Skeletal muscle tissue (tissue), 3 donors: ENCODE measurements at regions not wholly inside any gene's neighbourhood (a gene's known extent, or its start where the extent isn't known, plus 50 kb on each side); places are given as distances from the start of the nearest gene placed in this dataset.
A peak's percentile ranks its signal among the peaks of the same experiment; 100 is the strongest.
"Not testable (repeated sequence)": the region's sequence is repeated elsewhere in the genome, so short reads cannot be mapped to it uniquely, and the experiment has no call there.

Source experiments
- H3K27ac ChIP-seq: one replicate; pipeline ENCODE4 v1.7.0; 2013; ENCODE audit warnings: mild to moderate bottlenecking, low read depth, low read length, inconsistent platforms
- H3K27me3 ChIP-seq, 3 donors: one replicate each; pipeline ENCODE4 v1.7.0; 2013; ENCODE audit warnings: low read length in 3 of 3; ENCODE audit not compliant: control insufficient read depth in 3 of 3, insufficient read depth in 3 of 3
- H3K36me3 ChIP-seq, 3 donors: one replicate each; pipeline ENCODE4 v1.7.0; 2013; ENCODE audit warnings: low read length in 3 of 3; ENCODE audit not compliant: control insufficient read depth in 3 of 3, insufficient read depth in 3 of 3
- H3K4me1 ChIP-seq, 3 donors: one replicate each; pipeline ENCODE4 v1.7.0; 2013; ENCODE audit warnings: low read length in 3 of 3, mild to moderate bottlenecking in 3 of 3; ENCODE audit not compliant: control insufficient read depth in 3 of 3, insufficient read depth in 3 of 3
- H3K4me3 ChIP-seq, 3 donors: one replicate each; pipeline ENCODE4 v1.7.0; 2013; ENCODE audit warnings: low read length in 3 of 3
- H3K9ac ChIP-seq, 3 donors: one replicate each; pipeline ENCODE4 v1.7.0; 2013; ENCODE audit warnings: low read length in 3 of 3, mild to moderate bottlenecking in 3 of 3, moderate library complexity in 2 of 3, low read depth in 1 of 3
- H3K9me3 ChIP-seq, 3 donors: one replicate each; pipeline ENCODE4 v1.7.0; 2013; ENCODE audit warnings: low read length in 3 of 3; ENCODE audit not compliant: control insufficient read depth in 3 of 3
- donor health status: Osteomylitis.

GRCh38 chr12:89156340-89156739 lies 196.0 kb downstream of the DUSP6 start:
- H3K4me3 ChIP-seq: no peak overlapping the region
- no peaks in the 10 kb centered on the region for H3K9me3 ChIP-seq
- no peaks in the 10 kb centered on the region for H3K36me3 ChIP-seq
- H3K27me3 ChIP-seq: no peaks in the 10 kb centered on the region
- no peak overlapping the region for H3K9ac ChIP-seq
- H3K4me1 ChIP-seq: no peaks in the 10 kb centered on the region
- H3K27ac ChIP-seq: no peak overlapping the region

GRCh38 chr12:89155826-89156225 lies 196.5 kb downstream of the DUSP6 start:
- Histone ChIP-seq H3K27ac (no peak overlapping the region), H3K4me1 (no peaks in the 10 kb centered on the region), H3K27me3 (no peaks in the 10 kb centered on the region)

GRCh38 chr12:89154743-89155499 lies 197.4 kb downstream of the DUSP6 start:
- H3K9ac ChIP-seq: no peak overlapping the region
- no peak overlapping the region for H3K4me3 ChIP-seq
- H3K27ac ChIP-seq: no peak overlapping the region
- H3K9me3 ChIP-seq: no peaks in the 10 kb centered on the region
- H3K27me3 ChIP-seq: no peaks in the 10 kb centered on the region
- no peaks in the 10 kb centered on the region for H3K36me3 ChIP-seq
- no peaks in the 10 kb centered on the region for H3K4me1 ChIP-seq

More at GRCh38 chr12:89155826-89156225, 196.5 kb downstream of the DUSP6 start:
- no peaks in the 10 kb centered on the region for H3K9me3 ChIP-seq
- H3K36me3 ChIP-seq: no peaks in the 10 kb centered on the region
- H3K9ac ChIP-seq: no peak overlapping the region
- H3K4me3 ChIP-seq: no peak overlapping the region

DNA sequence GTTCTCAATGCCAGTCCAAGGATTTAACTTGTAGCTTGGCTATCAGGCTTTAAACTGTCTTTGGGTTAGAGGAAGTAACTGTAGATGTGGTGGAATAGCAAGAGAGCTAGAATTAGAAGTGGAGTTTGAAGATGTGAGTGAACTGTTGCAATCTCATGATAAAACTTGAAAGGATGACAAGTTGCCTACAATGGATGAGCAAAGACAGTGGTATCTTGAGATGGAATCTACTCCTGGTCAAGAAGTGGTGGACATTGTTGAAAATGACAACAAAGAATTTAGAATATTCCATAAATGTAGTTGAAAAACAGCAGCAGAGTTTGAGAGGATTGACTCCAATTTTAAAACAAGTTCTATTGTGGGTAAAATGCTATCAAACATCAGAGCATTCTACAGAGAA lies 199.0 kb downstream of the DUSP6 start:
- Histone ChIP-seq H3K27ac (no peak overlapping the region), H3K36me3 (no peaks in the 10 kb centered on the region), H3K9ac (no peak overlapping the region), H3K4me1 (no peaks in the 10 kb centered on the region), H3K27me3 (no peaks in the 10 kb centered on the region), H3K4me3 (no peak overlapping the region), H3K9me3 (no peaks in the 10 kb centered on the region)

DNA sequence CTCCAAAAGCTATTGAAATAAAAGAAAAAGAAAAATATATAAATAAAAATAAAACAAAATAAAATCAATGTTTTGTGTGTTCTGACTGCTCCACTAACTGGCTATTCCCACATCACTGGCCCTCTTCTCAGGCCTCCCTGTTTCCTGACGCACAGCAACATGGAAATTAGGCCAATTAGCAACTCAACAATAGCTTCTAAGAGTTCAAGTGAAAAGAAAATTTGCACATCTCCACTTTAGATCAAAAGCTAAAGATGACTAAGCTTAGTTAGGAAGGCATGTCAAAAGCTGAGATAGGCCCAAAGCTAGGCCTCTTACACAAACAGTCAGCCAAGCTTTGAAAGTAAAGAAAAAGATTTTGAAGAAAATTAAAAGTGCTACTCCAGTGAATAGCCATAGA lies 200.8 kb downstream of the DUSP6 start:
- H3K4me3 ChIP-seq: no peak overlapping the region
- H3K9me3 ChIP-seq: no peaks in the 10 kb centered on the region
- no peak overlapping the region for H3K27ac ChIP-seq
- no peaks in the 10 kb centered on the region for H3K36me3 ChIP-seq
- H3K27me3 ChIP-seq: no peaks in the 10 kb centered on the region
- H3K4me1 ChIP-seq: no peaks in the 10 kb centered on the region
- no peak overlapping the region for H3K9ac ChIP-seq

DNA sequence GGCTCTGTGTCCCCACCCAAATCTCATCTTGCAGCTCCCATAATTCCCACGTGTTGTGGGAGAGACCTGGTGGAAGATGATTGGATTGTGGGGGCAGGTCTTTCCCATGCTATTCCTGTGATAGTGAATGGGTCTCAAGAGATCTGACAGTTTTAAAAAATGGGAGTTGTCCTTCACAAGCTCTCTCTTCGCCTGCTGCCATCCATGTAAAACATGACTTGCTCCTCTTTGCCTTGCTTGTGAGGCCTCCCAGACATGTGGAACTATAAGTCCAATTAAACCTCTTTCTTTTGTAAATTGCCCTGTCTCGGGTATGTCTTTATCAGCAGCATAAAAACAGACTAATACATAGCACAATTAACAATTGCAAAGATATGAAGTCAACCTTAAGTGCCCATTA lies 201.5 kb downstream of the DUSP6 start:
- H3K9me3 ChIP-seq, H3K9ac ChIP-seq, H3K27ac ChIP-seq, H3K4me3 ChIP-seq, H3K36me3 ChIP-seq, H3K27me3 ChIP-seq, H3K4me1 ChIP-seq: not testable (repeated sequence)

DNA sequence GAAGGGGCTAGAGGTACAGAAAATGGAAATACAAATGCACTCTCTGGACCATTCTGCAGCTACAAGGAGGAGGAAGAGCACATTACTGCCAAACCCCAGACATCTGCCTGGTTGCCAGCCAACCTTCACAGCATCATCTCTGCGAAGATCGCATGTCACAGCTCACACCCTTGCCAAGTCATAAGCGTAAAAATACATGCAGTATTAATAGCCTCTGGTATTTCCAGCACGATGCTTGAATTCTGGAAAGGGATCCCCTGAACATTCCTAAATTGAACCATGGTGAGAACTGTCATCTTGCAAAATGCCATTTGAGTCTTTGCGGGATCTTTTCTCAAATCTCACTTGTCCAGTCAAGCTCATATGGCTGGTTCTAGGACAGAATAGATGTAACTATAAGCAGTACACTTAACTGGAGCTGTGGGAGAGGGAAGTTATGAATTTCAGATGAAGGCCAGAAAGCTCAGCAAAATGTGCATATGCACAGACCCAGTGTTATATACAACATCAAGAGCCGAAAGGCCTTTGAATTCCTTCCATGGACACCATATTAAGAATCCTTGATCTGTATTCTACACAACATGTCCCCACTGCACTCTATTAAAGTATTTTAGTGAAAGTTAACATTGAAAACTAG lies 211.6 kb downstream of the DUSP6 start:
- Histone ChIP-seq H3K27me3 (no peaks in the 10 kb centered on the region), H3K9me3 (no peaks in the 10 kb centered on the region), H3K9ac (no peak overlapping the region), H3K36me3 (no peaks in the 10 kb centered on the region), H3K27ac (peak overlapping the region; percentile 56), H3K4me1 (peaks cover 0 to 15% (median 0%) of the 10 kb centered on the region in 3 donors), H3K4me3 (no peak overlapping the region)

DNA sequence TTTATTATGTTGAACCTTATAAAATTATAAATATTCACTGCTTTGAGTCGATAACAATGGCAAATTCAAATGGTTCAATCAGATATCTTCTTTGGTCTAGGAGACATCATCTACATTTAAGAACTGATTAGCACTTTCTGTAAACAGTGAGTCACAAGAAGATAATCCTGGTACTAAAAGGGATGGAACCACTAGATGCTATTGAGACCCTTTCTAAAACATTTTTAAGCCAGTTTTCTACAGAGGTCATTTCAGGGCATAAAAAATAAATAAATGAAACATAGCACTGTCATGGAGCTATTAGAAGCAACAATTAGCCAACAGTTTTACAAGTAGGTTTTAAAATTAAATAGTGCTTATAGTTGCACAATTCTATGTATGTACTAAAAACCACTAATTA lies 212.2 kb downstream of the DUSP6 start:
- no peak overlapping the region for H3K27ac ChIP-seq
- peaks cover 0 to 15% (median 0%) of the 10 kb centered on the region in 3 donors for H3K4me1 ChIP-seq
- H3K9ac ChIP-seq: no peak overlapping the region
- H3K27me3 ChIP-seq: no peaks in the 10 kb centered on the region
- no peak overlapping the region for H3K4me3 ChIP-seq
- H3K36me3 ChIP-seq: no peaks in the 10 kb centered on the region
- no peaks in the 10 kb centered on the region for H3K9me3 ChIP-seq

GRCh38 chr12:89139390-89139789 lies 212.9 kb downstream of the DUSP6 start:
- Histone ChIP-seq H3K36me3 (no peaks in the 10 kb centered on the region), H3K4me3 (no peak overlapping the region), H3K27ac (no peak overlapping the region), H3K27me3 (no peaks in the 10 kb centered on the region), H3K4me1 (peaks cover 0 to 15% (median 0%) of the 10 kb centered on the region in 3 donors), H3K9me3 (no peaks in the 10 kb centered on the region), H3K9ac (no peak overlapping the region)

DNA sequence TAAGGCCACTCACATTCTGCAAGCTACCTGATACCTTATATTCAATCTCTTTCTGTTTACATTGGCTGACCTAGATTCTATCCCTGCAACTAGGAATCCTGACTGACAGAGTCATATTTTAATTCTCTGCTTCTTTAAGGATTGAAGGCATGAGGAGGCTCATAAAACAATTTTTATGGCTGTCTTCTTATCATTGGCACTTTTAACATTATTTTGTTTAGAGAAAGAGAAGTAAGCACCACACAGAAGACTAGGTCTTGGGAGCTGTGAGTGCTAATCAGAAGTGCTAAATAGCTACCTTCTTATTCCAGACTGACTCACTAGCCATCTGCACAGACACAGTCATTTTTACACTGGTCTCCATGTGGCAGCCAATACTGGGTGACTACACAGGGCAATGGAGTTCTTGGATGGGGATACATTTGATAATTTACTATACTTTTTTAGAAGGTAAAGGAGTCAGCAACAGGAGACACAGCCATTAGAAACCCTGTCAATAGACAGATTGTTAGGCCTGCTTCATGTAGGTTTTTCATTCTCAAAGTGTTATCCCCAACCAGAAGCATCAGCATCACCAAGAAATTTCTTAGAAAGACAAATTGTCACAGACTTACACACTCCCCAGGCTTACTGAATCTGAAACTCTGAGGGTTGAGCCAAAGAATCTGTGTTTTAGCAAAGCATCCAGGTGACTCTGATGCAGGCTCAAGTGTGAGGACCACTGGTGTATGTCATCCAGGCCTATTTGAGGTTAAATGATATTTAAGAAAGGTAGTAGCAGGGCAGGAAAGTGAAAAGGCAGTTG lies 214.1 kb downstream of the DUSP6 start:
- Histone ChIP-seq H3K27ac (no peak overlapping the region), H3K9me3 (no peaks in the 10 kb centered on the region), H3K36me3 (no peaks in the 10 kb centered on the region), H3K27me3 (no peaks in the 10 kb centered on the region), H3K4me1 (peaks cover 0 to 15% (median 0%) of the 10 kb centered on the region in 3 donors), H3K9ac (no peak overlapping the region), H3K4me3 (no peak overlapping the region)
